A549 (cell line): ENCODE measurements at regions not wholly inside any gene's neighbourhood (a gene's known extent, or its start where the extent isn't known, plus 50 kb on each side); places are given as distances from the start of the nearest gene placed in this dataset.
"Not testable (repeated sequence)": the region's sequence is repeated elsewhere in the genome, so short reads cannot be mapped to it uniquely, and the experiment has no call there.

Source experiments
- ATAC-seq, 2 experiments: fragments of 200-7000 bp in 1 of 2; fragments of >200 bp in 1 of 2; cut with Nextera tagmentation in 1 of 2; cut with Tn5 transposase in 1 of 2; 3 replicates each; pipeline versions ENCODE4 v1.8.0 to v1.9.1; 2018 to 2020; ENCODE audit warnings: mild to moderate bottlenecking in 1 of 2, moderate library complexity in 1 of 2
- CTCF ChIA-PET: fragments of 300-600 bp; sonication (Branson Sonifier 250); formaldehyde crosslinking; extraction: SDS; loops from one replicate; lab custom pipeline; 2021; ENCODE audit warnings: antibody characterized with exemption, inconsistent platforms; lab: Yijun Ruan, JAX
- POLR2A ChIA-PET: fragments of 350-600 bp; formaldehyde crosslinking; extraction: SDS; loops from one replicate; lab custom pipeline; 2021; ENCODE audit warnings: antibody characterized with exemption, inconsistent platforms; lab: Yijun Ruan, JAX
- DNase-seq, 2 experiments: peaks; one replicate each; pipeline versions ENCODE4 v3.0.0 to v3.0.0-alpha.2; 2011 to 2016; ENCODE audit warnings: low read depth in 1 of 2, low spot score in 1 of 2
- FAIRE-seq: peaks from 2 replicates; lab custom pipeline; 2011; peaks lifted over from hg19 to GRCh38; lab: Jason Lieb, UNC
- H3K27ac ChIP-seq, 2 experiments: fragments of >200 bp; sonication (Bioruptor Twin); formaldehyde crosslinking; 3 replicates each; pipeline ENCODE4 v1.5.1; 2016 to 2017
- H3K4me1 ChIP-seq: fragments of >200 bp; sonication (Bioruptor Twin); formaldehyde crosslinking; 3 replicates; pipeline ENCODE4 v1.6.1; 2016
- H3K4me2 ChIP-seq: fragments of >200 bp; sonication (Bioruptor Twin); formaldehyde crosslinking; 3 replicates; pipeline ENCODE4 v1.6.1; 2016
- H3K4me3 ChIP-seq: fragments of >200 bp; sonication (Bioruptor Twin); formaldehyde crosslinking; 3 replicates; pipeline ENCODE4 v1.5.1; 2016
- H3K9me3 ChIP-seq: fragments of >200 bp; sonication (Bioruptor Twin); formaldehyde crosslinking; 3 replicates; pipeline ENCODE4 v1.6.1; 2016
- ATOH8 ChIP-seq: fragments of 250-450 bp; sonication (Bioruptor Pico); IDR thresholded peaks from 2 replicates; pipeline ENCODE4 v1.5.0; 2020; ENCODE audit warnings: low read depth, mild to moderate bottlenecking, moderate library complexity
- CHD2 ChIP-seq: fragments of 150-350 bp; IDR thresholded peaks from 2 replicates; pipeline ENCODE4 v1.6.1; 2014; ENCODE audit warnings: low read length; ENCODE audit not compliant: partially characterized antibody
- E2F6 ChIP-seq: IDR thresholded peaks from 2 replicates; pipeline ENCODE4 v1.6.1; 2012; ENCODE audit warnings: low read depth, borderline replicate concordance
- EHMT2 ChIP-seq: fragments of 200-600 bp; sonication (generic); IDR thresholded peaks from 2 replicates; pipeline ENCODE4 v1.6.1; 2016; ENCODE audit warnings: antibody characterized with exemption, low read depth, mild to moderate bottlenecking, moderate library complexity
- ELK1 ChIP-seq: fragments of 150-350 bp; IDR thresholded peaks from 2 replicates; pipeline ENCODE4 v1.6.1; 2014; ENCODE audit warnings: low read depth, mild to moderate bottlenecking, low read length
- ESRRA ChIP-seq: fragments of 150-350 bp; IDR thresholded peaks from 2 replicates; pipeline ENCODE4 v1.6.1; 2014; ENCODE audit warnings: mild to moderate bottlenecking, low read length, borderline replicate concordance
- FOSL2 ChIP-seq, 2 experiments: fragments of 450-650 bp in 1 of 2; fragments of >200 bp in 1 of 2; sonication (Bioruptor Twin) in 1 of 2; formaldehyde crosslinking; IDR thresholded peaks; 2 replicates each; pipeline versions ENCODE4 v1.5.0 to v1.6.1; 2016 to 2020; ENCODE audit warnings: mild to moderate bottlenecking in 1 of 2, moderate library complexity in 1 of 2
- GATA3 ChIP-seq: IDR thresholded peaks from 2 replicates; pipeline ENCODE4 v1.6.1; 2012; ENCODE audit warnings: borderline replicate concordance
- HMGXB4 ChIP-seq: fragments of 250-450 bp; sonication (Bioruptor Pico); IDR thresholded peaks from 2 replicates; pipeline ENCODE4 v1.5.0; 2021; ENCODE audit warnings: mild to moderate bottlenecking, moderate library complexity, borderline replicate concordance
- KDM1A ChIP-seq: fragments of 200-600 bp; sonication (generic); IDR thresholded peaks from 2 replicates; pipeline ENCODE4 v1.6.1; 2016; ENCODE audit warnings: low read depth, mild to moderate bottlenecking
- NPAS2 ChIP-seq: fragments of 250-450 bp; sonication (Bioruptor Pico); IDR thresholded peaks from 2 replicates; pipeline ENCODE4 v1.8.0; 2022; ENCODE audit warnings: mild to moderate bottlenecking, moderate library complexity, borderline replicate concordance
- NR3C1 ChIP-seq: fragments of >200 bp; sonication (Bioruptor Twin); formaldehyde crosslinking; IDR thresholded peaks from 3 replicates; pipeline ENCODE4 v1.6.1; 2017
- PBX3 ChIP-seq: IDR thresholded peaks from 2 replicates; pipeline ENCODE4 v1.6.1; 2012
- PHF8 ChIP-seq: fragments of 200-600 bp; sonication (generic); IDR thresholded peaks from 2 replicates; pipeline ENCODE4 v1.6.1; 2016; ENCODE audit warnings: low read depth, mild to moderate bottlenecking, antibody characterized with exemption, moderate library complexity, borderline replicate concordance
- POLR2AphosphoS2 ChIP-seq: conservative IDR thresholded peaks from 2 replicates; pipeline ENCODE4 v1.6.1; 2012; ENCODE audit warnings: low read length, improper control_type of control experiment, inconsistent platforms
- RNF2 ChIP-seq: fragments of 200-600 bp; sonication (generic); IDR thresholded peaks from 2 replicates; pipeline ENCODE4 v1.6.1; 2016; ENCODE audit warnings: low read depth, mild to moderate bottlenecking, antibody characterized with exemption, moderate library complexity, borderline replicate concordance
- SREBF2 ChIP-seq: fragments of 450-650 bp; IDR thresholded peaks from 2 replicates; pipeline ENCODE4 v1.6.1; 2014; ENCODE audit warnings: mild to moderate bottlenecking, moderate library complexity
- TP53 ChIP-seq: fragments of 250-450 bp; sonication (Bioruptor Pico); IDR thresholded peaks from 2 replicates; pipeline ENCODE4 v1.5.0; 2021; ENCODE audit warnings: mild to moderate bottlenecking, moderate library complexity
- ZSCAN20 ChIP-seq: fragments of 250-450 bp; sonication (Bioruptor Pico); IDR thresholded peaks from 2 replicates; pipeline ENCODE4 v1.8.0; 2022; ENCODE audit warnings: mild to moderate bottlenecking, moderate library complexity
- WGBS: methylation state at CpG from one replicate; pipeline ENCODE4 v1.1.6; 2017; ENCODE audit errors: missing lambda C conversion rate; 5-methylcytosine and 5-hydroxymethylcytosine counted together
- TF ChIP-seq, protein P1 (sequence below): fragments of >200 bp; sonication (Bioruptor Twin); formaldehyde crosslinking; IDR thresholded peaks from 2 replicates; pipeline ENCODE4 v1.6.1; 2016

GRCh38 chr10:64881257-64881656, 1360.1 kb downstream of the REEP3 start:
- Histone ChIP-seq H3K27ac (no peak overlapping the region), H3K4me1 (no peaks in the 10 kb centered on the region), H3K4me3 (no peak overlapping the region)
- POLR2A ChIA-PET, result no interaction called here
- DNase-seq, result no peak
- TF ChIP-seq CHD2, result no peak
- TF ChIP-seq, protein P1, sequence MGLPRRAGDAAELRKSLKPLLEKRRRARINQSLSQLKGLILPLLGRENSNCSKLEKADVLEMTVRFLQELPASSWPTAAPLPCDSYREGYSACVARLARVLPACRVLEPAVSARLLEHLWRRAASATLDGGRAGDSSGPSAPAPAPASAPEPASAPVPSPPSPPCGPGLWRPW, result no peak
- no peak for TF ChIP-seq EHMT2
- TF ChIP-seq PHF8, result no peak
- TF ChIP-seq SREBF2, result no peak
- no peak for TF ChIP-seq NR3C1
- TF ChIP-seq TP53 (CRISPR knock-in tag), result no peak
- TF ChIP-seq RNF2, result no peak
- TF ChIP-seq GATA3, result no peak
- TF ChIP-seq KDM1A, result no peak
- no peak for TF ChIP-seq PBX3
- TF ChIP-seq POLR2AphosphoS2, result no peak
- no peak for TF ChIP-seq E2F6
- no peak for TF ChIP-seq ELK1
- no peak for TF ChIP-seq FOSL2 (IDR thresholded peaks at IDR 0.05)
- TF ChIP-seq FOSL2 (CRISPR knock-in tag; IDR thresholded peaks at IDR 0.05), result no peak
- TF ChIP-seq NPAS2 (CRISPR knock-in tag), result no peak
- no peak for TF ChIP-seq ATOH8 (CRISPR knock-in tag)
- TF ChIP-seq HMGXB4 (CRISPR knock-in tag), result no peak
- TF ChIP-seq, all 56 proteins: peak for 0
- Histone ChIP-seq H3K9me3 (no peaks in the 10 kb centered on the region), H3K4me2 (no peak overlapping the region)
- CTCF ChIA-PET, result interaction anchor here (0.6 kb wide), 1 partner anchor 678 kb away, joined by 3 read pairs; no protein-coding TSS in a partner anchor
- FAIRE-seq (no peak), ATAC-seq (no peak)

GRCh38 chr10:64896582-64896981, 1375.4 kb downstream of the REEP3 start:
- no peak overlapping the region for H3K4me2 ChIP-seq
- no peak overlapping the region for H3K27ac ChIP-seq
- no peak overlapping the region for H3K4me3 ChIP-seq
- WGBS, result 45% methylated on average over 1 of the region's 1 CpG
- no peak for ATAC-seq
- H3K9me3 ChIP-seq, result no peaks in the 10 kb centered on the region
- no peak for DNase-seq
- no peak for FAIRE-seq
- CTCF ChIA-PET, result interaction anchor here (0.6 to 0.7 kb wide), 2 partner anchors 36 to 273 kb away, joined by 3 read pairs; no protein-coding TSS in a partner anchor
- no peaks in the 10 kb centered on the region for H3K4me1 ChIP-seq
- POLR2A ChIA-PET, result no interaction called here
- no peak for TF ChIP-seq ZSCAN20 (CRISPR knock-in tag)
- TF ChIP-seq ESRRA, result no peak
- TF ChIP-seq NPAS2 (CRISPR knock-in tag), result no peak

- H3K4me1 ChIP-seq, FAIRE-seq, CTCF ChIA-PET, ATAC-seq, H3K9me3 ChIP-seq, DNase-seq, H3K4me2 ChIP-seq, POLR2A ChIA-PET, H3K27ac ChIP-seq, H3K4me3 ChIP-seq: not testable (repeated sequence)
- 6% methylated on average over 2 of the region's 2 CpGs for WGBS
Measured at GRCh38 chr10:64906311-64906710, 1385.1 kb downstream of the REEP3 start.

DNA sequence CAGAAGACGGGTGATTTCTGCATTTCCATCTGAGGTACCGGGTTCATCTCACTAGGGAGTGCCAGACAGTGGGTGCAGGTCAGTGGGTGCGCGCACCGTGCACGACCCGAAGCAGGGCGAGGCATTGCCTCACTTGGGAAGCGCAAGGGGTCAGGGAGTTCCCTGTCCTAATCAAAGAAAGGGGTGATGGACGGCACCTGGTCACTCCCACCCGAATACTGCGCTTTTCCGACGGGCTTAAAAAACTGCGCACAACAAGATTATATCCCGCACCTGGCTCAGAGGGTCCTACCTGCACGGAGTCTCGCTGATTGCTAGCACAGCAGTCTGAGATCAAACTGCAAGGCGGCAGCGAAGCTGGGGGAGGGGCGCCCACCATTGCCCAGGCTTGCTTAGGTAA, 1403.1 kb downstream of the REEP3 start:
- 58% methylated on average over 17 of the region's 21 CpGs for WGBS
- FAIRE-seq, POLR2A ChIA-PET, H3K27ac ChIP-seq, H3K9me3 ChIP-seq, CTCF ChIA-PET, H3K4me1 ChIP-seq, ATAC-seq, H3K4me3 ChIP-seq, H3K4me2 ChIP-seq, DNase-seq: not testable (repeated sequence)
